HCT116 (cell line): ENCODE measurements at regions not wholly inside any gene's neighbourhood (a gene's known extent, or its start where the extent isn't known, plus 50 kb on each side); places are given as distances from the start of the nearest gene placed in this dataset.

ENCODE experiments used
- ATAC-seq: fragments of 200-7000 bp; cut with Tn5 transposase; 2 replicates; pipeline ENCODE4 v1.9.1; 2020; ENCODE audit warnings: mild to moderate bottlenecking, moderate library complexity
- BruUV-seq: library from RNA; stranded (reverse); fragments of 400-500 nt; replicated peaks from 2 replicates; lab custom pipeline; 2021; lab: Mats Ljungman, UMichigan
- CTCF ChIA-PET: fragments of 300-600 bp; sonication (Branson Sonifier 250); formaldehyde crosslinking; loops from one replicate; lab custom pipeline; 2021; ENCODE audit warnings: antibody characterized with exemption; lab: Charles Lee
- POLR2A ChIA-PET: fragments of 300-600, 350-600 bp; sonication (Branson Sonifier 250); formaldehyde crosslinking; loops from one replicate; lab custom pipeline; 2021; ENCODE audit warnings: antibody characterized with exemption; lab: Charles Lee
- RAD21 ChIA-PET, 2 experiments: fragments of 300-600 bp; sonication (Branson Sonifier 250); formaldehyde crosslinking; loops; one replicate each; lab custom pipeline; 2023; ENCODE audit warnings: low total read pairs in 2 of 2; ENCODE audit not compliant: uncharacterized antibody in 2 of 2, unreplicated experiment in 2 of 2, low non-redundant PET in 1 of 2; lab: Charles Lee
- DNase-seq: peaks from one replicate; pipeline ENCODE4 v3.0.0-alpha.2; 2010; ENCODE audit warnings: low read depth, low spot score
- H2AFZ ChIP-seq: fragments of 200-600 bp; shearing (Covaris generic), sonication (generic); 2 replicates; pipeline ENCODE4 v1.6.1; 2017; ENCODE audit warnings: low read depth, mixed run types, mixed read lengths, antibody characterized with exemption, low read length; ENCODE audit not compliant: poor library complexity, severe bottlenecking
- H3K27ac ChIP-seq: 2 replicates; pipeline ENCODE4 v1.5.1; 2012; ENCODE audit warnings: low read depth, low read length
- H3K27me3 ChIP-seq: fragments of 200-600 bp; sonication (generic); 2 replicates; pipeline ENCODE4 v1.6.1; 2016; ENCODE audit warnings: mixed run types, low read length, mixed read lengths; ENCODE audit not compliant: insufficient read depth
- H3K36me3 ChIP-seq, 2 experiments: fragments of 200-500 bp in 1 of 2; fragments of 200-600 bp in 1 of 2; sonication (Bioruptor generic) in 1 of 2; sonication (generic) in 1 of 2; 2 replicates each; pipeline versions ENCODE4 v1.5.1 to v1.6.1; 2014 to 2016; ENCODE audit warnings: low read length in 2 of 2, inconsistent platforms in 1 of 2, mixed read lengths in 1 of 2, mixed run types in 1 of 2; ENCODE audit not compliant: insufficient read depth in 2 of 2, control insufficient read depth in 1 of 2
- H3K4me1 ChIP-seq, 2 experiments: fragments of 200-600 bp in 1 of 2; sonication (generic) in 1 of 2; 2 replicates each; pipeline versions ENCODE4 v1.5.1 to v1.6.1; 2012 to 2017; ENCODE audit warnings: low read length in 2 of 2, inconsistent platforms in 1 of 2, mild to moderate bottlenecking in 1 of 2, mixed read lengths in 1 of 2, mixed run types in 1 of 2, moderate library complexity in 1 of 2; ENCODE audit not compliant: insufficient read depth in 2 of 2, control insufficient read depth in 1 of 2
- H3K4me2 ChIP-seq: fragments of 200-600 bp; sonication (generic); 2 replicates; pipeline ENCODE4 v1.6.1; 2017; ENCODE audit warnings: mixed run types, low read length, mixed read lengths
- H3K4me3 ChIP-seq, 2 experiments: fragments of 200-600 bp in 1 of 2; sonication (generic) in 1 of 2; replicated peaks in 1 of 2; 2 replicates each; pipeline ENCODE4 v1.5.1; 2011 to 2016; ENCODE audit warnings: low read length in 2 of 2, control low read depth in 1 of 2, low read depth in 1 of 2, mild to moderate bottlenecking in 1 of 2, mixed read lengths in 1 of 2, mixed run types in 1 of 2
- H3K79me2 ChIP-seq: fragments of 200-600 bp; sonication (generic); 2 replicates; pipeline ENCODE4 v1.6.1; 2017; ENCODE audit warnings: mild to moderate bottlenecking, mixed run types, low read length, moderate library complexity, mixed read lengths; ENCODE audit not compliant: insufficient read depth
- H3K9ac ChIP-seq: fragments of 200-600 bp; sonication (generic); 2 replicates; pipeline ENCODE4 v1.6.1; 2016; ENCODE audit warnings: low read length, mixed read lengths
- H3K9me2 ChIP-seq: fragments of 200-600 bp; sonication (generic), shearing (Covaris generic); 2 replicates; pipeline ENCODE4 v1.6.1; 2017; ENCODE audit warnings: mixed run types, mild to moderate bottlenecking, moderate library complexity; ENCODE audit not compliant: insufficient read depth
- H3K9me3 ChIP-seq, 2 experiments: fragments of 200-500 bp in 1 of 2; fragments of 200-600 bp in 1 of 2; sonication (Bioruptor generic) in 1 of 2; sonication (generic) in 1 of 2; 2 replicates each; pipeline ENCODE4 v1.6.1; 2014 to 2017; ENCODE audit warnings: low read length in 2 of 2, mixed read lengths in 2 of 2, inconsistent platforms in 1 of 2, low read depth in 1 of 2, mild to moderate bottlenecking in 1 of 2, mixed run types in 1 of 2, moderate library complexity in 1 of 2; ENCODE audit not compliant: control insufficient read depth in 1 of 2, insufficient read depth in 1 of 2
- H4K20me1 ChIP-seq: fragments of 200-600 bp; sonication (generic), shearing (Covaris generic); 2 replicates; pipeline ENCODE4 v1.6.1; 2017; ENCODE audit warnings: mixed run types, mild to moderate bottlenecking, moderate library complexity; ENCODE audit not compliant: insufficient read depth
- CBX3 ChIP-seq: IDR thresholded peaks from 2 replicates; pipeline ENCODE4 v1.6.1; 2012; ENCODE audit warnings: low read depth
- CEBPB ChIP-seq: IDR thresholded peaks from 2 replicates; pipeline ENCODE4 v1.6.1; 2012; ENCODE audit warnings: low read depth
- EGR1 ChIP-seq: IDR thresholded peaks from 2 replicates; pipeline ENCODE4 v1.6.1; 2012; ENCODE audit warnings: low read depth
- ELF1 ChIP-seq: IDR thresholded peaks from 2 replicates; pipeline ENCODE4 v1.6.1; 2012; ENCODE audit warnings: low read depth, borderline replicate concordance
- SRF ChIP-seq: IDR thresholded peaks from 2 replicates; pipeline ENCODE4 v1.6.1; 2012; ENCODE audit warnings: low read depth
- TCF7L2 ChIP-seq: IDR thresholded peaks from 2 replicates; pipeline ENCODE4 v1.7.0; 2011; ENCODE audit warnings: borderline replicate concordance, inconsistent platforms; ENCODE audit not compliant: insufficient read depth, insufficient read length; ENCODE audit errors: extremely low read depth
- YY1 ChIP-seq: IDR thresholded peaks from 2 replicates; pipeline ENCODE4 v1.6.1; 2011; ENCODE audit warnings: low read length, low read depth, moderate library complexity, mild to moderate bottlenecking; ENCODE audit not compliant: insufficient replicate concordance; ENCODE audit errors: extremely low read depth
- ZBTB33 ChIP-seq: IDR thresholded peaks from 2 replicates; pipeline ENCODE4 v1.6.1; 2011; ENCODE audit warnings: mild to moderate bottlenecking, low read length, moderate library complexity; ENCODE audit not compliant: insufficient replicate concordance; ENCODE audit errors: extremely low read depth
- ZNF274 ChIP-seq: fragments of 200-500 bp; sonication (Bioruptor generic); IDR thresholded peaks from 2 replicates; pipeline ENCODE4 v1.6.1; 2014; ENCODE audit warnings: mild to moderate bottlenecking, low read depth, low read length, inconsistent platforms
- intact Hi-C: fragments of 100-400 bp; cut with micrococcal nuclease; formaldehyde crosslinking; loops from 2 replicates; pipeline ENCODE4 v1.10.0; 2022

GRCh38 chr15:31561156-31561555 is 234.5 kb downstream of the KLF13 start:
- DNase-seq: no peak
- H2AFZ ChIP-seq: no peak overlapping the region
- no peaks in the 10 kb centered on the region for H3K9me2 ChIP-seq
- no peak overlapping the region for H3K27ac ChIP-seq
- ChIA-PET CTCF (no interaction called here), POLR2A (no interaction called here), RAD21 (no interaction called here)
- intact Hi-C loops: no loop called here
- no peak overlapping the region for H3K4me3 ChIP-seq
- no TSS peak for BruUV-seq
- no peak for TF ChIP-seq CBX3
- no peak for TF ChIP-seq SRF
- no peak for TF ChIP-seq TCF7L2
- TF ChIP-seq ZBTB33: no peak
- no peak for TF ChIP-seq YY1
- TF ChIP-seq EGR1: no peak
- TF ChIP-seq CEBPB: no peak
- TF ChIP-seq ELF1: no peak
- TF ChIP-seq ZNF274: no peak
- H3K9me3 ChIP-seq: no peaks in the 10 kb centered on the region
- no peaks in the 10 kb centered on the region for H3K27me3 ChIP-seq
- H3K4me2 ChIP-seq: no peak overlapping the region
- H3K9ac ChIP-seq: no peak overlapping the region
- no peaks in the 10 kb centered on the region for H3K79me2 ChIP-seq
- no peaks in the 10 kb centered on the region; the same call in 1 of the 2 replicates for H4K20me1 ChIP-seq
- no peak for ATAC-seq
- H3K36me3 ChIP-seq: no peaks in the 10 kb centered on the region
- H3K4me1 ChIP-seq: no peaks in the 10 kb centered on the region
